ENCODE measurements at regions not wholly inside any gene's neighbourhood (a gene's known extent, or its start where the extent isn't known, plus 50 kb on each side); places are given as distances from the start of the nearest gene placed in this dataset.

DNA sequence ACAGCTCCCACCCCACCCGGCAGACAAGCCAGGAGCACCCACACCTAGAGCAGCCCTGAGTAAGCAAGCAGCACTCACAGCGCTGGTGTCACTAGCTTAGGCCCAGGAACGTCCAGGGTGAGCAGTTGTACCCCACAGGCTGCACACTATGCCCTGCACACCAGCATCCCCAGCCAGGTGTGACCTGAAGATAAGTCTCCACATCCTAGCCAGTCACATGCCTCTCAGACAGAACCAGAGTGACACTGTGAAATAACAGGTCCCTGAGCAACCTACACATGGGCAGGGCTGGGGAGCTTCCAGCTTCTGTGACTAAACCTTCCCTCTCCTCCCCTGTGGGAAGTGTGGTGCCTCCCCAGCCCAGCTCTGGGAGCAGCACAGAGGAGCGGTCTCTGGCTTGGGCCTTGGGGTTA is 253.6 kb downstream of the UACA start:
- TF ChIP-seq, protein P1, sequence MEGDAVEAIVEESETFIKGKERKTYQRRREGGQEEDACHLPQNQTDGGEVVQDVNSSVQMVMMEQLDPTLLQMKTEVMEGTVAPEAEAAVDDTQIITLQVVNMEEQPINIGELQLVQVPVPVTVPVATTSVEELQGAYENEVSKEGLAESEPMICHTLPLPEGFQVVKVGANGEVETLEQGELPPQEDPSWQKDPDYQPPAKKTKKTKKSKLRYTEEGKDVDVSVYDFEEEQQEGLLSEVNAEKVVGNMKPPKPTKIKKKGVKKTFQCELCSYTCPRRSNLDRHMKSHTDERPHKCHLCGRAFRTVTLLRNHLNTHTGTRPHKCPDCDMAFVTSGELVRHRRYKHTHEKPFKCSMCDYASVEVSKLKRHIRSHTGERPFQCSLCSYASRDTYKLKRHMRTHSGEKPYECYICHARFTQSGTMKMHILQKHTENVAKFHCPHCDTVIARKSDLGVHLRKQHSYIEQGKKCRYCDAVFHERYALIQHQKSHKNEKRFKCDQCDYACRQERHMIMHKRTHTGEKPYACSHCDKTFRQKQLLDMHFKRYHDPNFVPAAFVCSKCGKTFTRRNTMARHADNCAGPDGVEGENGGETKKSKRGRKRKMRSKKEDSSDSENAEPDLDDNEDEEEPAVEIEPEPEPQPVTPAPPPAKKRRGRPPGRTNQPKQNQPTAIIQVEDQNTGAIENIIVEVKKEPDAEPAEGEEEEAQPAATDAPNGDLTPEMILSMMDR (IDR thresholded peaks at IDR 0.05; ENCODE audit: extremely low read depth, missing control alignments) = no peak
- no peak for DNase-seq (ENCODE audit: low spot score)

DNA sequence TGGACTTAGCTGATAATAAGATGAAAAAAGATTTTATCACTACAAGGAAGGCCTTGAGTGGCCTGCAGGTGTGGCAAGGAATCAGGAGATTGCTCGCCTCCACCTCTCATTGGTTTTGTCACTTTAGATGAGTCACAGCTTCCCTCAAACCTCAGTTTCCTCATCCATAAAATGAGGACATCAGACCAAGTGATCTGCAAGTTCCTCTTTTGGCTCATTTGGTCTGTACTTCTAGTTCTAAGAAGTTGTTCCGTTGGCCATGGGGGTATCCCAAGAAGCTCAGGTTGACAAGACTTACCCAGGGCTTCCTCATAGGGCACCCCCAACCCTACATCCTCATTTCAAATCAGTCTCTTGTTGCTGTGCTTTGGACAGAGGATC is 254.1 kb downstream of the UACA start:
- no peak for DNase-seq (ENCODE audit: low spot score)
- TF ChIP-seq, protein P1 (IDR thresholded peaks at IDR 0.05; ENCODE audit: extremely low read depth, missing control alignments) = no peak

DNA sequence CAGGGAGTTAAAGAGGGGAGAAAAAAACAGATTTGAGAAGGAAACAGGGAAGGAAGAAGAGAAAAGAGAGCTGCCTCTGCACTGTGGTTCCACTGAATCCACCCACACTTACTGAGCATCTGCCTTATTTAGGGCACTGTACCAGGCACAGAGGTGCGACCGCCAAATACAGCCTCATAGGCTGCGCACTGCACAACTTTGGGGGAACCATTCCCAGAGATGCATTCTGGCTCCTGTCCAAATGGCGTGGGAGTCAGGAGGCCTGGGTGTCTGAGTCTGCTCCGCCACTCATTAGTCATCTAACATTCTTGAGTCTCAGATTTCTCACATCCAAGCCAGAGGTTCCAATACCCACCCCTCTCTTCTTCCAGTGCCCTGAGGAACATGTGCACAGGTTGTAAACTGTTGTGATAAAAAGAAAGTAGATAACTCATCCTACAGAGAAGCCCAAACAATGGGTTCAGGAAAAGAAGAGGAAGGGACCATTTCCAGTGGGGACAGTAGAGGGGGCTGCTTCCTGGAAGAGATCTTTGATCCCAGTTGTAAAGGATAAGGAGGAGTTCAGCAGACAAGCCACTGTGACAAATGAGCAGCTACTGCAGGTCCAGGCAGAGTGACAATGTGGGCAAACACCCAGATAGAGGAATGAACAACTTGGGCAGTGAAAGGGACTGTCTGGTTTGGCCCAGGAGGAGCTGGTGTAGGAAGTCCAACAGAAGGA is 254.6 kb downstream of the UACA start:
- TF ChIP-seq, protein P1 (IDR thresholded peaks at IDR 0.05; ENCODE audit: extremely low read depth, missing control alignments) = no peak
- no peak for DNase-seq (ENCODE audit: low spot score)

DNA sequence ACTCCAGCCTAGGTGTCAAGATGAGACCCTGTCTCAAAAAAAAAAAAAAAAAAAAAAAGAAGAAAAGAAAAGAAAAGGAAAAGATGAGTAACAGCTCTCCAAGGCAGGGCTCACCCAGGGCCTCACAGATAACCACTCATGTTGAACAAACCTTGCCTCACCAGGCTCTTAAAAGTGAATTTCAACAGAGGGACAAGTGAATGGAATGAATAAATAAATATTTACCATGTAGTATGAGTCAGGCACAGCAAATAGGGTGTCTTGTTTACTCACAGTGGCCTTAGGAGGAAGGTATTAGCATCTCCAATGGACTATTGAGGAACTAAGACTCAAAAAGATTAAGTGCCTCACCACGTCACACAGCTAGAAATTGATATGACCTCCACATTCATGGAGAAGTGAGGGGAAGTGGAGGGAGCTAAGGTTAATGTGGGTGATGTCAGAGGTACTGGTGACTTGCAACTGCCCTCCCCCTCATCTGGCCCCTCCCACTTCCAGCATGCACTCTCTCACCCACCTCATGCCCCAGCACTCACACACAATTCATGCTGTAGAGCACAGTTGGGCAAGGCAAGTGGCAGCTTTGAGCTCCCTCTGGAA is 255.5 kb downstream of the UACA start:
- no peak for DNase-seq (ENCODE audit: low spot score)
- TF ChIP-seq, protein P1 (IDR thresholded peaks at IDR 0.05; ENCODE audit: extremely low read depth, missing control alignments) = no peak

DNA sequence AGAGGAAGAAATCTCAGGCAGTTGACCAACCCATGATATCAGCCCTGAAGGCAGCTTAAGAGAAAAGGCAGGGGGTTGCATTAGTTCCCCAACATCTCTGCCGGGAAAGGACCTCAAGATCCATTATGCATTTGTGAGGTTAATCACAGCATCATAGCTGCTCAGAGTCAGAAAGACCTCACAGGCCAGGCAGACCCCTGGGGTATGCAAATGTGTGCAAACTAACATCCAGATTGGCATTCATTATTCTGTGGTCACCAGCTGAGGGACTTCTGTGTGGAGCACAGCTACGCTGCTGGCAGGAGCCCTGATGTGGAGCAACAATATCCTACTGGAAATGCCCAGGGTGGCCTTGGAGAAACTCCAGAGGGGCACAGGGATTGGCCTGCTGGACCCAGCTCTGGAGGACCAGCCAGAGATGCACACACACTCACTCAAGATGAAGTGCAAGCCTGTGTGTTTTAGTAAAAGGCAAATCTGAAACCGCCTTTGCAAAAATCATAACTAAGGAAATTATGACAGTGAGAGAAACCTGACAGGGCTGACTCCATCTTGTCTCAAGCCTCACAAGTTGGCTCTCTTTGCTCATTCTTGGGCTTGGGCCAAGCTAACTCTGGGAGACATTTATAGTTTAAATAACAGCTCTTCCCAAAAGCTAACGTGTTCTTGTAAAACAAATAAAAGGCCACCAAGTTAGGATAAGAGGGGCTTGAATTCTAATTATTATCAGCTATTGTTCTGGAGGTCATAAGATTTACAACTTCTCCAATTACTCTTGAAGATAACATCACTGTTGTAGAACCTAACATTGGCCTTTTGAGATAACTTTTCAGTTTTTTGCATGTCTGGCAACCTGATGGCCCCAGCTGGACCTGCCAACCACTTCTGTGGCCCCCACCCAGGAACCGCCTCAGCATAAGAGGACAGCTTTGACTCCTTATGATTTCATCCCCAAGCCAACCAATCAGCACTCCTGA is 257.1 kb downstream of the UACA start:
- DNase-seq (ENCODE audit: low spot score) = no peak
- TF ChIP-seq, protein P1 (IDR thresholded peaks at IDR 0.05; ENCODE audit: extremely low read depth, missing control alignments) = no peak

DNA sequence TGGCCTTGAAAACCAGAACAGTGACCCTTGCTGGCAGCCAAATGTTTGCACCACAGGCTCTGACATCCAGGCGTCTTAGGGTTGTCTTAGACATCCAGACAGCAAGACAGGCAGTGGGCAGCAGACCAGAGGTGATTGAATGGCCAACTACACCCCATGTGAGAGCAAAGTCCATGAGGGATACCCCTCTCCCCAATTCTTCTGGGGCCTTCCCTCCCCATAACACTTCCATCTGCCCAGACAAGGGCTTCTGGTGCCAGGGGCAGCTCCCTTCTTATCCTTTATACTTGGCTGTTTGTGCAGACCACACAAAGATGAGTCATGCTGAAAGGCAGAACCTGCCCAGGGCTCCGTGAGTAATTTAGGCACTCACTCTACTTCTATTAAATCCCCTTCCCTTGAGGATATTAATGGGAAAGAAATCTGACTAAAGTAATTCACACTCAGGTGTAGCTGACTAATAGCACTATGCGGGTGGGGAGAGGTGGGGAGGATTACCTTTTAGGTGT is 257.9 kb downstream of the UACA start:
- no peak for DNase-seq (ENCODE audit: low spot score)
- TF ChIP-seq, protein P1 (IDR thresholded peaks at IDR 0.05; ENCODE audit: extremely low read depth, missing control alignments) = no peak
